ENCODE measurements at regions not wholly inside any gene's neighbourhood (a gene's known extent, or its start where the extent isn't known, plus 50 kb on each side); places are given as distances from the start of the nearest gene placed in this dataset.

- TF ChIP-seq POLR2A (IDR thresholded peaks at IDR 0.05) (no peak), CTCF (IDR thresholded peaks at IDR 0.05) (no peak), EP300 (IDR thresholded peaks at IDR 0.05; ENCODE audit: low read depth) (no peak), POLR2AphosphoS5 (IDR thresholded peaks at IDR 0.05) (no peak)
These were observed 1297.0 kb upstream of the ATXN8OS start for GRCh38 chr13:68810660-68811059.

Data from transverse colon (tissue), 4 donors.